Psoas muscle (tissue), 7 donors: ENCODE measurements at regions not wholly inside any gene's neighbourhood (a gene's known extent, or its start where the extent isn't known, plus 50 kb on each side); places are given as distances from the start of the nearest gene placed in this dataset.

Experiments used
- ATAC-seq, 4 donors: fragments of 200-7000 bp; cut with Tn5 transposase; one replicate each; pipeline ENCODE4 v1.9.1; 2020; ENCODE audit warnings: moderate library complexity in 3 of 4, mild to moderate bottlenecking in 2 of 4
- DNase-seq, 2 donors: peaks; one replicate each; pipeline ENCODE4 v3.0.0-alpha.2; 2020
- H3K27ac ChIP-seq: fragments of 200-600 bp; one replicate; pipeline ENCODE4 v1.8.0; 2022
- H3K27me3 ChIP-seq, 3 donors: fragments of 200-600 bp in 1 of 3; one replicate each; pipeline versions ENCODE4 v1.6.1 to v1.8.0; 2013 to 2022; ENCODE audit warnings: low read length in 2 of 3, mild to moderate bottlenecking in 2 of 3, moderate library complexity in 1 of 3; ENCODE audit not compliant: insufficient read depth in 3 of 3
- H3K36me3 ChIP-seq, 2 donors: fragments of 200-600 bp in 1 of 2; one replicate each; pipeline versions ENCODE4 v1.6.1 to v1.8.0; 2013 to 2022; ENCODE audit warnings: low read depth in 1 of 2, mild to moderate bottlenecking in 1 of 2, moderate library complexity in 1 of 2; ENCODE audit not compliant: insufficient read depth in 1 of 2
- H3K4me1 ChIP-seq: fragments of 200-600 bp; one replicate; pipeline ENCODE4 v1.8.0; 2022
- H3K4me3 ChIP-seq: fragments of 200-600 bp; one replicate; pipeline ENCODE4 v1.8.0; 2022; ENCODE audit warnings: mild to moderate bottlenecking
- H3K9me3 ChIP-seq: fragments of 200-600 bp; one replicate; pipeline ENCODE4 v1.8.0; 2022
- WGBS, 3 donors: extraction: QIAGEN DNeasy Blood & Tissue Kit; methylation state at CpG; one replicate each; pipeline versions ENCODE4 v1.1.6 to v1.1.7; 2013; 5-methylcytosine and 5-hydroxymethylcytosine counted together
- intact Hi-C, 2 donors: fragments of 100-400 bp; cut with DNase I; formaldehyde crosslinking; loops; one replicate each; pipeline versions ENCODE4 v1.11.0 to v1.14.2; 2022
- TF ChIP-seq, protein P1 (sequence below): fragments of 200-600 bp; IDR thresholded peaks from one replicate; pipeline ENCODE4 v1.8.0; 2022; ENCODE audit warnings: antibody characterized with exemption
- donor health status: healthy with polysubstance abuse.
- donor health status: DM: no; HTN: no; CAD: no; lungs with moderate emphysema.
- donor health status: Bipolar disorder and iron deficiency.
- donor health status: healthy.
- donor health status: DM: yes; HTN: yes; CAD: no.
- donor health status: DM: no; HTN: no; CAD: no.
- donor health status: DM: yes; HTN: yes; CAD: no.

GRCh38 chr14:61111731-61112130 lies 130.7 kb downstream of the SLC38A6 start:
- TF ChIP-seq, protein P1, sequence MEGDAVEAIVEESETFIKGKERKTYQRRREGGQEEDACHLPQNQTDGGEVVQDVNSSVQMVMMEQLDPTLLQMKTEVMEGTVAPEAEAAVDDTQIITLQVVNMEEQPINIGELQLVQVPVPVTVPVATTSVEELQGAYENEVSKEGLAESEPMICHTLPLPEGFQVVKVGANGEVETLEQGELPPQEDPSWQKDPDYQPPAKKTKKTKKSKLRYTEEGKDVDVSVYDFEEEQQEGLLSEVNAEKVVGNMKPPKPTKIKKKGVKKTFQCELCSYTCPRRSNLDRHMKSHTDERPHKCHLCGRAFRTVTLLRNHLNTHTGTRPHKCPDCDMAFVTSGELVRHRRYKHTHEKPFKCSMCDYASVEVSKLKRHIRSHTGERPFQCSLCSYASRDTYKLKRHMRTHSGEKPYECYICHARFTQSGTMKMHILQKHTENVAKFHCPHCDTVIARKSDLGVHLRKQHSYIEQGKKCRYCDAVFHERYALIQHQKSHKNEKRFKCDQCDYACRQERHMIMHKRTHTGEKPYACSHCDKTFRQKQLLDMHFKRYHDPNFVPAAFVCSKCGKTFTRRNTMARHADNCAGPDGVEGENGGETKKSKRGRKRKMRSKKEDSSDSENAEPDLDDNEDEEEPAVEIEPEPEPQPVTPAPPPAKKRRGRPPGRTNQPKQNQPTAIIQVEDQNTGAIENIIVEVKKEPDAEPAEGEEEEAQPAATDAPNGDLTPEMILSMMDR: no peak
- Histone ChIP-seq H3K36me3 (no peaks in the 10 kb centered on the region), H3K27ac (peak overlapping the region; percentile 73), H3K27me3 (no peaks in the 10 kb centered on the region), H3K9me3 (no peaks in the 10 kb centered on the region), H3K4me3 (no peak overlapping the region), H3K4me1 (peaks cover 50% of the 10 kb centered on the region)
- WGBS, 3 donors: 74 to 97% (median 79%) methylated on average over 5 of the region's 5 CpGs
- DNase-seq (no peak), ATAC-seq (no peak)
- intact Hi-C loops: no loop called here

- peak overlapping the region; percentile 73 for H3K27ac ChIP-seq
- DNase-seq (no peak), ATAC-seq (peak in 1 of 4 donors; percentile 12)
- H3K36me3 ChIP-seq: no peaks in the 10 kb centered on the region
- intact Hi-C loops: no loop called here
- TF ChIP-seq, protein P1: no peak
- H3K9me3 ChIP-seq: no peaks in the 10 kb centered on the region
- H3K4me3 ChIP-seq: peak overlapping the region; percentile 23
- H3K4me1 ChIP-seq: peaks cover 50% of the 10 kb centered on the region
- no peaks in the 10 kb centered on the region for H3K27me3 ChIP-seq
- 16 to 27% (median 16%) methylated on average over 23 of the region's 23 CpGs for WGBS, 3 donors
Measured at GRCh38 chr14:61111209-61111665, 130.2 kb downstream of the SLC38A6 start.

GRCh38 chr14:61110316-61111082 lies 129.5 kb downstream of the SLC38A6 start:
- ATAC-seq (peak in 2 of 4 donors; percentile 14 to 17), DNase-seq (no peak)
- Histone ChIP-seq H3K27ac (peak overlapping the region; percentile 73), H3K27me3 (no peaks in the 10 kb centered on the region), H3K4me1 (peaks cover 50% of the 10 kb centered on the region), H3K9me3 (no peaks in the 10 kb centered on the region), H3K36me3 (no peaks in the 10 kb centered on the region), H3K4me3 (peak overlapping the region; percentile 23)
- intact Hi-C loops: no loop called here
- 20 to 25% (median 21%) methylated on average over 9 of the region's 9 CpGs for WGBS, 3 donors
- TF ChIP-seq, protein P1: no peak

GRCh38 chr14:61109288-61109687 lies 128.2 kb downstream of the SLC38A6 start:
- DNase-seq (peak in 1 of 2 donors; percentile 71), ATAC-seq (peak; percentile 73 to 87 (median 78))
- WGBS, 3 donors: 37 to 49% (median 37%) methylated on average over 3 of the region's 3 CpGs
- TF ChIP-seq, protein P1: no peak
- Histone ChIP-seq H3K36me3 (no peaks in the 10 kb centered on the region), H3K27me3 (no peaks in the 10 kb centered on the region), H3K9me3 (no peaks in the 10 kb centered on the region), H3K27ac (peak overlapping the region; percentile 73), H3K4me1 (peaks cover 52% of the 10 kb centered on the region), H3K4me3 (no peak overlapping the region)
- intact Hi-C loops: no loop called here
